Stomach smooth muscle (tissue), 2 donors: ENCODE measurements at regions not wholly inside any gene's neighbourhood (a gene's known extent, or its start where the extent isn't known, plus 50 kb on each side); places are given as distances from the start of the nearest gene placed in this dataset.

Source experiments
- H3K27ac ChIP-seq: one replicate; pipeline ENCODE4 v1.7.0; 2013; ENCODE audit warnings: mild to moderate bottlenecking, low read length, inconsistent platforms
- H3K27me3 ChIP-seq, 2 donors: one replicate each; pipeline ENCODE4 v1.7.0; 2013; ENCODE audit warnings: low read length in 2 of 2; ENCODE audit not compliant: insufficient read depth in 2 of 2, control insufficient read depth in 1 of 2
- H3K36me3 ChIP-seq, 2 donors: one replicate each; pipeline ENCODE4 v1.7.0; 2013; ENCODE audit warnings: low read length in 2 of 2; ENCODE audit not compliant: control insufficient read depth in 2 of 2, insufficient read depth in 2 of 2
- H3K4me1 ChIP-seq: one replicate; pipeline ENCODE4 v1.7.0; 2013; ENCODE audit warnings: low read length; ENCODE audit not compliant: control insufficient read depth, insufficient read depth
- H3K4me3 ChIP-seq, 2 donors: one replicate each; pipeline ENCODE4 v1.7.0; 2013; ENCODE audit warnings: low read length in 2 of 2
- H3K9ac ChIP-seq, 2 donors: one replicate each; pipeline ENCODE4 v1.7.0; 2013; ENCODE audit warnings: low read length in 2 of 2, mild to moderate bottlenecking in 1 of 2
- H3K9me3 ChIP-seq, 2 donors: one replicate each; pipeline ENCODE4 v1.7.0; 2013; ENCODE audit warnings: low read length in 2 of 2; ENCODE audit not compliant: control insufficient read depth in 2 of 2
- donor health status: healthy.
- donor health status: Pancreatic carcinoma.

DNA sequence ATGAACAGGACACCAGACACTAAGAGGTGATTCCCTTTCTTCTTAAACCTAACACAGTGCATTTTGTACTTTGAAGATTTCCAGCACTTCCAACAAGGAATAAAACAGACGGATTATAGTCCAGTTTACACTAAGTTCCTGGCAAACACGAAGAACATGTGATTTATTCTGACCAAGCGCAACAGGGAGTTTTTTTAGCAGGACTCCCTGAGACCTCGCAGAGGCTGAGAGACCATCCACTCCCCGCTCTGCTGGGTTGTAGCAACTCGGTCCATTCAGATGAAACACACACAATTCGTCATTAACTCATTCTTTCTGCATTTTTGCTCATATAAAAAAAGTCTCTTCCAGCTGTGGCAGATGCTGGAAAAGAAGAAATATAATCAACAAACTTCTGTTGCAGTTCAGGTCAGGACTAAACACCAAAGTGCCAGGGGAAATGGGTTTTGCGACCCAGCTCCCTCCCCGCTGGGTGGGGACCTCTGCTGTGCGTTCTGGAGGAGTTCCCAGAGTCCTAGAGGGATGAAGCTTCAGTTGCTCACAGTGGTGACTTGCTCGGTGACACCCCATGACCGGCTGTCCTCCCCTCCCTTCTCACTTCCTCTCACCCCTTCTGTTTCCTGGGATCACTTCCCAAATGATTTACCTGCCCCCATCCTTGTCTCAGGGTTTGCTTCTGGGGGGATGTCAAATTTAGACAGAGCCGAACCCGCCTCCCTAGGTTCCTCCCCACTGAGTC is 52.5 kb downstream of the KCNF1 start:
- Histone ChIP-seq H3K27ac (no peak overlapping the region), H3K9ac (no peak overlapping the region), H3K4me1 (no peaks in the 10 kb centered on the region), H3K4me3 (no peak overlapping the region), H3K27me3 (peaks cover 5 to 6% of the 10 kb centered on the region in 2 donors), H3K9me3 (no peaks in the 10 kb centered on the region), H3K36me3 (no peaks in the 10 kb centered on the region)

DNA sequence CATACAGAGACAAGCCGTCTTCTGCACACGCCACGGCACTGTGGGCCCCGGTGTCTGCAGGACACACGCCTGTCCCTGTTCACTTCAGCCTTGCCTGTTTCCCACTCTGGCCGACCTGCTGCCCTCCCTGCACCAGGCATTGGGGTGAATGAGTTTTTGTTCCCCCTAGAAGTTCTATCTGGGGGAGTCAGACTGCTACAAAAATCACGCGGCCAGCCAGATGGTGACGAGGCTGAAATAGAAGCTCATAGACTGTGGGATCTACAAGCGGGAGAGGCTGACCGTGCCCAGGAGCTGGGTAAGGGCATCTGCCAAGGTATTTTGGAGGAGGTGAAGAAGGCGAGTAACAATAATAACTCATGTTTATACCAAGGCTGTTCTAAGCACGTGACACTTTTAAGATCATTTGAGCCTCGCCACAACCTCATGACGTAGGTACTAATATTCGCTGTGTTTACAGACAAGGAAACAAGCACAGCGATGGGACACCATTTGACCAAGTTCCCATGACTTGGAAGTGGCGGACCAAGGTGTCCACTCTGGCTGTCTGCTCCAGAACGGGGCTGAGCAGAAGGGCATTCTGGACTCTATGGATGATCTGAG is 53.6 kb downstream of the KCNF1 start:
- Histone ChIP-seq H3K27ac (no peak overlapping the region), H3K4me1 (no peaks in the 10 kb centered on the region), H3K4me3 (no peak overlapping the region), H3K27me3 (peaks cover 5 to 6% of the 10 kb centered on the region in 2 donors), H3K9ac (no peak overlapping the region), H3K9me3 (no peaks in the 10 kb centered on the region), H3K36me3 (no peaks in the 10 kb centered on the region)

DNA sequence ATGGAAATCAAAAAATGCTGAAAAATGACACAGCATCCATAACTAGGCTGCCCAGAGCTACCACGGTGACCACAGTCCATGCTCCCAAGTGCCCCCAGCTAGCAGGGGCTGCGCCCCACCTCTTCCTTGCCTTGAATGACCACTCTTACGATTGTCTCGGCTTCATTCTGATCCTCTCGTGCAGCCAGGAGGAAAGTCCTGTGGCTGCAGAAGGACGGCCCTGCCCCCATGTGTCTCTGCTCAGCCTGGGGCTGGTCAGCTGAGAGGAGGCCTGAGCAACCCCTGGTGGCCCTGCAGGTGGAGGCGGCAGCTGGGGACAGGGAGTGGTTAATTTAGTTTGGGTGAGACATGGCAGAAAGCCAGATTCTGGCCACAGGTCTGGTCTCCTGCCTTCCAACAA is 54.3 kb downstream of the KCNF1 start:
- Histone ChIP-seq H3K4me3 (no peak overlapping the region), H3K9ac (no peak overlapping the region), H3K27me3 (peaks cover 5 to 6% of the 10 kb centered on the region in 2 donors), H3K4me1 (no peaks in the 10 kb centered on the region), H3K9me3 (no peaks in the 10 kb centered on the region), H3K36me3 (no peaks in the 10 kb centered on the region), H3K27ac (no peak overlapping the region)

DNA sequence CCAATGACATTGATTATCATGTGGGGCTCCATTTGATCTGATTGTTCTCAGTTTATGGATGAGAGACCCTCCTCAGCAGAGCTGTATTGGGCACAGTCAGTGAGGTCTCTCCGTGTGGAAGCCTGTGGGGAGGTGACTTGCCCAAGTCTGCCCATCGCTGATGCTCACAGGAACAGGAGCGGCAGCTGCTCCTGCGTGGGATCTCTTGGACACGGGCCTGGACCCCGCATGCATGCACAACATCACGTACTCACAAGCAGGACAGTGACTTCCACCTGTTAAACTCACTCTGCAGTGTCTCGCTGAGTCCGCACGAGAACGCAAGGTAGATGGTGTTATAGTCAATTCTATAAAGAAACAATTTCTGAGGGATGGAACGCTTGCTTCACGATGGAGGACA is 55.0 kb downstream of the KCNF1 start:
- H3K4me3 ChIP-seq, result no peak overlapping the region
- no peak overlapping the region for H3K9ac ChIP-seq
- peaks cover 5 to 6% of the 10 kb centered on the region in 2 donors for H3K27me3 ChIP-seq
- H3K27ac ChIP-seq, result no peak overlapping the region
- no peaks in the 10 kb centered on the region for H3K9me3 ChIP-seq
- H3K4me1 ChIP-seq, result no peaks in the 10 kb centered on the region
- no peaks in the 10 kb centered on the region for H3K36me3 ChIP-seq

DNA sequence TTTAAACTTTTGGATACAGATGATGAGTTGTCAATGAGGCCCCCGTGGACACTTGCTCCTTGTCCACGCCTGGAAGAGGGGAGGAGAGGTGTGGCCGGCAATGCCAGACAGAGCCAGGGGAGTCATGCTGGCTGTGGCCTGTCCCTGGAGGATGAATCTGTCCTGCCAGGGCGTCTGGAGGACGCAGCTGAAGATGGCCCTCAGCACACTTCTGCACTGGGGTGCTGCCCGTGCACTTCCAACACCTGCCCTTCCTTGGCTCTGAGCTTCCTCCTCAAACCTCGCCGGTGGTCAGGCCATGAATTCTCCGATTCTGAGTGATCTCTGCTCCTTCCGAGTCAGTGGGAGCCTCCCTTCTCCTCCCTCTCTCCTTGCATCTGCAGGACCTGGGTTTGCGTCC is 56.4 kb downstream of the KCNF1 start:
- Histone ChIP-seq H3K9ac (no peak overlapping the region), H3K27me3 (peaks cover 6 to 9% of the 10 kb centered on the region in 2 donors), H3K36me3 (no peaks in the 10 kb centered on the region), H3K4me1 (no peaks in the 10 kb centered on the region), H3K27ac (no peak overlapping the region), H3K9me3 (no peaks in the 10 kb centered on the region), H3K4me3 (no peak overlapping the region)

DNA sequence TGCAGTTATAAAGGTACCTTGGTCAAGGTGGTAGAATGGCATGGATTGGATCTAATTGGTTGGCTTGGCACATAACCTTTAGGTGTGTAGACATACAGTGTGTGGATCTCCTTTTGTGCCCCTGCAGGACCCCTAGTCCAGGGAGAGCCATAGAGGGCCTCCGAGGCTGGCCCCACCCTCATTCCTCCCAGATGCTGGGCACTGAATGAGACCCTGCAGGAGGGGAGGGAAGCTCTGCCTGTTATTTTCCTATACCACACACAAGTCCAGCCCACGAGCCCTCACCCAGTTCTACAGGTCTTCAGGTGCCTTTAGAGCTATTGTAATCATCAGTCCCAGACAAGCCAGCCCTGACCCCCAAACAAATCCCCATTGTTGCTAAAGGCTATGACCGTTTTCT is 58.9 kb downstream of the KCNF1 start:
- no peaks in the 10 kb centered on the region for H3K9me3 ChIP-seq
- H3K4me1 ChIP-seq, result no peaks in the 10 kb centered on the region
- peaks cover 6 to 9% of the 10 kb centered on the region in 2 donors for H3K27me3 ChIP-seq
- H3K9ac ChIP-seq, result no peak overlapping the region
- no peaks in the 10 kb centered on the region for H3K36me3 ChIP-seq
- H3K4me3 ChIP-seq, result no peak overlapping the region
- no peak overlapping the region for H3K27ac ChIP-seq

DNA sequence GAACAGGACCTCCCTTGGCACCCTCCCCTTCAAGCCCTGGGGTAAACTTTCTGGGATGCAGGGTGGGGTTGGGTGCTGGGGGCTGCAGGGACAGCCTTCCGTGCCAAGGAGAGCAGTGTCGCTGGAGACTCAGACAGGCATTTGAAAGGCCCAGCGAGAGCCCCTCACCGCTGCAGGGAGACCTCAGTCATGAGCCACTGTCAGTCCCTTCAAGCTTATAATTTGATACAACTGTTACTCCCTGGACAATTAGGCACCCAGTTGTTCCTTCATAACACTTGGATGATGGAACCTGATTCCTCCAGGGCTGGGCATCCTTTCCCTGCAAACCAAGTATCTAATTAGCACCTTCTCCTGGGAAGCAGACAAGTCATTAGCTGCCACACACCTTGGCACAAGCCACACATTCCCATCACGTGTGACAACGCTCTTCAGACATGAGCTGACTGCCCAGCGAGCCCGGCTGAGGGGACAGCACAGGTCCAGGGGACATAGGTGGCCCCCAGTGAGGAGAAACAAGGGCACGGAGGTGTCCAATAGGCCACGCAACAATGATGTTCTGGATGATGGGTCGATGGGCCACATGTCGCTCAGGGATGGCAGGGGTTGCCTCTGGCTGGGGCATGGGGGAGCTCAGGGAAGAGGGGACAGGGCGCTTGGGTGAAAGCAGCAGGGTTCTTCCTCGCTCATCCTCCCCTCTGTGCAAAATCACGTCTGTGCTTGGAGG is 59.6 kb downstream of the KCNF1 start:
- Histone ChIP-seq H3K27ac (no peak overlapping the region), H3K4me3 (no peak overlapping the region), H3K9me3 (no peaks in the 10 kb centered on the region), H3K27me3 (peaks cover 0 to 4% of the 10 kb centered on the region in 2 donors), H3K36me3 (no peaks in the 10 kb centered on the region), H3K9ac (no peak overlapping the region), H3K4me1 (no peaks in the 10 kb centered on the region)

DNA sequence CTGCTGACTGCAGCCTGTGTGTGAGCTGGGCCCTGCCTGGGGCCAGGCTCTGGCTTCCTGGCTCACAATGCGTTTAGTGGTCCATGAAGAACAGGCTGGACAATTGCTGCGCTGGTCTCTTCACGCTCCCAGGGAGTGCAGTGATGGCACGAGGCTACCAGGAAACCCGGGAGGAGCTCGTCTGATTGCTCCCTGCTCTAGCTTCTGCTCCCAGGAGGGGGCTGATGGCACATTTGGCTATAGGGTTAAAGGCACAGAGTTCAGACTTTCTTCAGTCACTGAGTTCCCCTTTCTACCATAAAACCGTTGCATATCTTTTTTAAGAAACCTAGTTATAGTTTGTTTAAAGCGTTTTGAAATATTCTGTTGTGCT is 60.1 kb downstream of the KCNF1 start:
- Histone ChIP-seq H3K36me3 (no peaks in the 10 kb centered on the region), H3K27me3 (peaks cover 0 to 6% of the 10 kb centered on the region in 2 donors), H3K4me1 (no peaks in the 10 kb centered on the region), H3K4me3 (no peak overlapping the region), H3K9ac (no peak overlapping the region), H3K9me3 (no peaks in the 10 kb centered on the region), H3K27ac (no peak overlapping the region)

DNA sequence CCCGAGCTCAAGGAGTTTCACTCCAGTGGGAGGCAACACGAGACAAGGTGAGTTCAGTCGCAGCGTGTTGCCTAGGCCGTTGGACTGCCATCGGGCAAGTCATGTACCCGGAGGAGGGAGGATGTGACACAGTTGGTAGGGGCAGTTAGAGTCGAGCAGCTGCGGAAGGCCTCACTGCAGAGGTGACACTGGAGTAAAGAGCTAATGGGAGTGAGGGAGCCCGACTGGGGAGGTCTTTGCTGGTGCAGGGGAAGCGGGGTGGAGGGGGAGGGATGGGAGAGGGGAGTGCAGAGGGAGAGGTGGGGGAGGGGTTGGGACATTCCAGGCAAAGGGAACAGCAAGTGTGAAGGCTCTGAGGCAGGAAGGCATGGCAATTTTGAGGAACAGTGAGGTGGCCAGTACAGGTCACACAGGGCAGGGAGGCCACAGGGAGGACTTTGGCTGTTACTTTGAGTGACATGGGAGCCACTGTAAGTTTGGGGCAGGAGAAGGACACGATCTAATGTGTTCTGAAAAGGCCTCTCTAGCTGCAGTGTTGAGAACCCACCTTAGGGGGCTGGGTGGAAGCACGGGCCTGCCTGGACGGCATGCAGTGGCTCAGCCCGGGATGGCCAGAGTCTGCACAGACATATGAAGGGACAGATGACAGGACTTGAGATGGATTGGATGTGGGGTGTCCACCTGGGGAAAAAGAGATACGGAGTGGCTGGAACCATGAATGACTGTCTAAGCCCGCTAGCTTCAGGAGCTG is 61.1 kb downstream of the KCNF1 start:
- Histone ChIP-seq H3K4me1 (no peaks in the 10 kb centered on the region), H3K9me3 (no peaks in the 10 kb centered on the region), H3K9ac (no peak overlapping the region), H3K27me3 (peaks cover 0 to 10% of the 10 kb centered on the region in 2 donors), H3K4me3 (no peak overlapping the region), H3K36me3 (no peaks in the 10 kb centered on the region), H3K27ac (no peak overlapping the region)

DNA sequence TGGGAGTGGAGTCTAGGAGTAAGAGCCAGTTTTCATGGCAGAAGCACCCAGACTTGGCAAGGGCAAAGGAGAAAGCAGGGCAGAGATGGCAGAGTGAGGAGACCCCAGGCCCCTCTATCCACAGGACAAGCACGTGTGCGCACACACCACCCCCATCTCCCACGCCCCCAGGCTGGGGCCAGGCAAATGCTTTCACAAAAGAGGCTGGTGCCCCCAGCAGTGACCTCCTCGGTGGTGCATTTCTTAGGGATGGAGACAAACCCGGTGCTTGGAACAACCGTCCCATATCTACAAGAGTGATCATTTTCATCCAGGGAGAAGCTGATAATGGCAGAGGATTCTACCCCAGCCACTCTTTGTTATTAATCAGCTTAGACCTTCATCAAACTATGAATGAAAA is 62.0 kb downstream of the KCNF1 start:
- no peaks in the 10 kb centered on the region for H3K36me3 ChIP-seq
- no peak overlapping the region for H3K4me3 ChIP-seq
- H3K9ac ChIP-seq, result no peak overlapping the region
- peaks cover 2 to 10% of the 10 kb centered on the region in 2 donors for H3K27me3 ChIP-seq
- no peaks in the 10 kb centered on the region for H3K4me1 ChIP-seq
- H3K27ac ChIP-seq, result no peak overlapping the region
- H3K9me3 ChIP-seq, result no peaks in the 10 kb centered on the region
